Panc1 (cell line): ENCODE measurements at regions not wholly inside any gene's neighbourhood (a gene's known extent, or its start where the extent isn't known, plus 50 kb on each side); places are given as distances from the start of the nearest gene placed in this dataset.

Experiments
- ATAC-seq: fragments of 200-7000 bp; cut with Tn5 transposase; 2 replicates; pipeline ENCODE4 v1.9.1; 2020; ENCODE audit warnings: mild to moderate bottlenecking, moderate library complexity
- BruUV-seq: library from RNA; stranded (reverse); fragments of 400-500 nt; replicated peaks from 2 replicates; lab custom pipeline; 2021; lab: Mats Ljungman, UMichigan
- CTCF ChIA-PET: fragments of 300-600 bp; sonication (Branson Sonifier 250); formaldehyde crosslinking; loops from one replicate; lab custom pipeline; 2022; ENCODE audit warnings: antibody characterized with exemption; lab: Charles Lee
- POLR2A ChIA-PET: fragments of 300-600 bp; sonication (Branson Sonifier 250); formaldehyde crosslinking; loops from one replicate; lab custom pipeline; 2022; ENCODE audit warnings: antibody characterized with exemption; lab: Charles Lee
- DNase-seq: peaks from one replicate; pipeline ENCODE4 v3.0.0-alpha.2; 2010; ENCODE audit warnings: low read depth, low spot score
- H3K27ac ChIP-seq: 2 replicates; pipeline ENCODE4 v1.5.1; 2011; ENCODE audit warnings: mild to moderate bottlenecking, low read length, inconsistent platforms
- H3K27me3 ChIP-seq: fragments of 200-500 bp; sonication (Bioruptor generic); 2 replicates; pipeline ENCODE4 v1.6.0; 2014; ENCODE audit warnings: low read length, inconsistent platforms; ENCODE audit not compliant: control insufficient read depth, insufficient read depth
- H3K36me3 ChIP-seq: fragments of 200-500 bp; sonication (Bioruptor generic); 2 replicates; pipeline ENCODE4 v1.5.1; 2014; ENCODE audit warnings: inconsistent platforms, mild to moderate bottlenecking, low read length, moderate library complexity; ENCODE audit not compliant: control insufficient read depth, insufficient read depth
- H3K4me1 ChIP-seq: 2 replicates; pipeline ENCODE4 v1.5.1; 2011; ENCODE audit warnings: inconsistent platforms, mild to moderate bottlenecking, low read length, moderate library complexity; ENCODE audit not compliant: control insufficient read depth, insufficient read depth
- H3K4me3 ChIP-seq, 2 experiments: 2 replicates each; pipeline ENCODE4 v1.5.1; 2011 to 2012; ENCODE audit warnings: low read depth in 2 of 2, low read length in 2 of 2, mild to moderate bottlenecking in 2 of 2, inconsistent platforms in 1 of 2, moderate library complexity in 1 of 2
- H3K9me3 ChIP-seq: fragments of 200-500 bp; sonication (Bioruptor generic); 2 replicates; pipeline ENCODE4 v1.5.1; 2014; ENCODE audit warnings: low read depth, mild to moderate bottlenecking, inconsistent platforms, low read length, moderate library complexity; ENCODE audit not compliant: control insufficient read depth, insufficient read depth
- POLR2AphosphoS5 ChIP-seq: IDR thresholded peaks from 2 replicates; pipeline ENCODE4 v1.6.1; 2012; ENCODE audit warnings: mild to moderate bottlenecking, low read depth, low read length, moderate library complexity
- SIN3A ChIP-seq: IDR thresholded peaks from 2 replicates; pipeline ENCODE4 v1.6.1; 2012; ENCODE audit warnings: low read depth, mild to moderate bottlenecking, low read length, moderate library complexity, borderline replicate concordance; ENCODE audit not compliant: insufficient read depth
- TCF7L2 ChIP-seq: IDR thresholded peaks from 2 replicates; pipeline ENCODE4 v1.6.1; 2011; ENCODE audit warnings: mild to moderate bottlenecking, low read depth, low read length, inconsistent platforms
- in situ Hi-C: cut with HindIII; loops from 2 replicates; pipeline ENCODE4 v1.10.0; 2016; ENCODE audit warnings: low sequenced_read_pairs, low pct_unique_long_range_greater_than_20kb
- intact Hi-C: fragments of 100-400 bp; cut with micrococcal nuclease; formaldehyde crosslinking; loops from one replicate; pipeline ENCODE4 v1.10.0; 2022; ENCODE audit not compliant: unreplicated experiment
- TF ChIP-seq, protein P1 (sequence below): fragments of 450-650 bp; IDR thresholded peaks from 2 replicates; pipeline ENCODE4 v1.5.1; 2017; ENCODE audit warnings: mild to moderate bottlenecking
- TF ChIP-seq, protein P2 (sequence below), 2 experiments: IDR thresholded peaks; 2 replicates each; pipeline ENCODE4 v1.6.1; 2011 to 2012; ENCODE audit warnings: low read depth in 2 of 2, control low read depth in 1 of 2, low read length in 1 of 2, mild to moderate bottlenecking in 1 of 2, moderate library complexity in 1 of 2; ENCODE audit not compliant: insufficient read depth in 1 of 2

DNA sequence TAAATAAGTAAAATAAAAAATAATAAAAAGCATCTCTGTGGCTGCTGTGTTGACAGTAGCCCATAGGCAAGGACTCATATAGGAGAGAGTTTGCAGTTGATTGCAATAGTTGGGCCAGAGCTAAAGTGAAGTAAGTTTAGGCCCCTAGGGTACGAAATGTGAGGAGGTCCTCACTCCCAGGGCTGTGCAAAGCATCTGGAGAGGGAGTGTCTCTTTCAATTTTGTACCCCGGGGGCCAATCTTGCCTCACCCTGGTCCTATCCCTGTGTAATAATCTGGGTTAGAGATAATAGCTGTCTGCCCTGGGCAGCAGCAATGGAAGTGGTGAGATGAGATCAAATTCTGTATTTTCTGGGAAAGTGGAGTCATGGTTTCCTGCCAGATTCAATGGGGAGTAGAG is 365.7 kb downstream of the GATA3 start:
- DNase-seq = no peak
- no peak overlapping the region for H3K4me3 ChIP-seq
- no peak overlapping the region for H3K27ac ChIP-seq
- no peaks in the 10 kb centered on the region for H3K36me3 ChIP-seq
- TF ChIP-seq, protein P1, sequence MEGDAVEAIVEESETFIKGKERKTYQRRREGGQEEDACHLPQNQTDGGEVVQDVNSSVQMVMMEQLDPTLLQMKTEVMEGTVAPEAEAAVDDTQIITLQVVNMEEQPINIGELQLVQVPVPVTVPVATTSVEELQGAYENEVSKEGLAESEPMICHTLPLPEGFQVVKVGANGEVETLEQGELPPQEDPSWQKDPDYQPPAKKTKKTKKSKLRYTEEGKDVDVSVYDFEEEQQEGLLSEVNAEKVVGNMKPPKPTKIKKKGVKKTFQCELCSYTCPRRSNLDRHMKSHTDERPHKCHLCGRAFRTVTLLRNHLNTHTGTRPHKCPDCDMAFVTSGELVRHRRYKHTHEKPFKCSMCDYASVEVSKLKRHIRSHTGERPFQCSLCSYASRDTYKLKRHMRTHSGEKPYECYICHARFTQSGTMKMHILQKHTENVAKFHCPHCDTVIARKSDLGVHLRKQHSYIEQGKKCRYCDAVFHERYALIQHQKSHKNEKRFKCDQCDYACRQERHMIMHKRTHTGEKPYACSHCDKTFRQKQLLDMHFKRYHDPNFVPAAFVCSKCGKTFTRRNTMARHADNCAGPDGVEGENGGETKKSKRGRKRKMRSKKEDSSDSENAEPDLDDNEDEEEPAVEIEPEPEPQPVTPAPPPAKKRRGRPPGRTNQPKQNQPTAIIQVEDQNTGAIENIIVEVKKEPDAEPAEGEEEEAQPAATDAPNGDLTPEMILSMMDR = no peak
- no peak for TF ChIP-seq SIN3A
- no peak for TF ChIP-seq TCF7L2
- no peak for TF ChIP-seq POLR2AphosphoS5
- TF ChIP-seq, protein P2, sequence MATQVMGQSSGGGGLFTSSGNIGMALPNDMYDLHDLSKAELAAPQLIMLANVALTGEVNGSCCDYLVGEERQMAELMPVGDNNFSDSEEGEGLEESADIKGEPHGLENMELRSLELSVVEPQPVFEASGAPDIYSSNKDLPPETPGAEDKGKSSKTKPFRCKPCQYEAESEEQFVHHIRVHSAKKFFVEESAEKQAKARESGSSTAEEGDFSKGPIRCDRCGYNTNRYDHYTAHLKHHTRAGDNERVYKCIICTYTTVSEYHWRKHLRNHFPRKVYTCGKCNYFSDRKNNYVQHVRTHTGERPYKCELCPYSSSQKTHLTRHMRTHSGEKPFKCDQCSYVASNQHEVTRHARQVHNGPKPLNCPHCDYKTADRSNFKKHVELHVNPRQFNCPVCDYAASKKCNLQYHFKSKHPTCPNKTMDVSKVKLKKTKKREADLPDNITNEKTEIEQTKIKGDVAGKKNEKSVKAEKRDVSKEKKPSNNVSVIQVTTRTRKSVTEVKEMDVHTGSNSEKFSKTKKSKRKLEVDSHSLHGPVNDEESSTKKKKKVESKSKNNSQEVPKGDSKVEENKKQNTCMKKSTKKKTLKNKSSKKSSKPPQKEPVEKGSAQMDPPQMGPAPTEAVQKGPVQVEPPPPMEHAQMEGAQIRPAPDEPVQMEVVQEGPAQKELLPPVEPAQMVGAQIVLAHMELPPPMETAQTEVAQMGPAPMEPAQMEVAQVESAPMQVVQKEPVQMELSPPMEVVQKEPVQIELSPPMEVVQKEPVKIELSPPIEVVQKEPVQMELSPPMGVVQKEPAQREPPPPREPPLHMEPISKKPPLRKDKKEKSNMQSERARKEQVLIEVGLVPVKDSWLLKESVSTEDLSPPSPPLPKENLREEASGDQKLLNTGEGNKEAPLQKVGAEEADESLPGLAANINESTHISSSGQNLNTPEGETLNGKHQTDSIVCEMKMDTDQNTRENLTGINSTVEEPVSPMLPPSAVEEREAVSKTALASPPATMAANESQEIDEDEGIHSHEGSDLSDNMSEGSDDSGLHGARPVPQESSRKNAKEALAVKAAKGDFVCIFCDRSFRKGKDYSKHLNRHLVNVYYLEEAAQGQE (IDR thresholded peaks at IDR 0.05; ENCODE audit: insufficient read depth in 1 of 2, low read depth in 2 of 2, low read length in 1 of 2) = no peak
- in situ Hi-C loops = no loop called here
- no peaks in the 10 kb centered on the region for H3K9me3 ChIP-seq
- no TSS peak for BruUV-seq
- ATAC-seq = no peak
- POLR2A ChIA-PET = interaction anchor here (0.6 kb wide), 1 partner anchor 51 kb away, joined by 13 read pairs; no protein-coding TSS in a partner anchor
- intact Hi-C loops = no loop called here
- H3K4me1 ChIP-seq = no peaks in the 10 kb centered on the region
- H3K27me3 ChIP-seq = no peaks in the 10 kb centered on the region
- CTCF ChIA-PET = no interaction called here

DNA sequence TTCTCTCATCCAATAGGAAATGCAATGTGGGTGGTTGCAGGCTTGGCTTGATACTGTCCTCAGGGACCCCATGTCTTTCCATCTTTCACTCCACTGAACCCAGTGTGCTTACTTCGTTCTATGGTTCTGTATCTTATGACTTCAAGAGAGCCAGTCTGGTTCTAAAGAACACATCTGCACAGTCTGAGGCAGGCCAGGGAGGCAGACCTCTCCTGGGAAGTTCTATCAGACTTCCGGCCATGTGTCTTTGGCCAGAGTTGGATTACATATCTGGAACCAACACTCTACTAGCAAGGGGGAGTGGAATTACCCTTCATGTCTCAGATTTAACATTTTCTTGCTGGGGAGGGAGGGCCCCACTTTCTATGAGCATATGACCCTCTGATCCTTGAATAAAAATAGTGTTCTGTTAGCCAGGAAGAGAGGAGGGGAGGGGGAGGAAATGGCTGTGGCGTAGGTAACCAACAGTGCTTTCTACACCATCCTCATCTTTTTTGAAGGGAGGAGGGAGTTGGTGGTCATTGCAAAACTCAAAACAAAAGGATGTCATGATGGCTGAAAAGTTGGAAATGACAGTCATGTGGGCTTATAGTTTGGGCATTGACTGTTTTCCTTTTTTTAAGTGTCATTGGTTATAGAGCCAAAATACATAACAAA is 370.2 kb downstream of the GATA3 start:
- Histone ChIP-seq H3K36me3 (no peaks in the 10 kb centered on the region), H3K4me3 (no peak overlapping the region), H3K4me1 (no peaks in the 10 kb centered on the region), H3K27ac (no peak overlapping the region), H3K9me3 (no peaks in the 10 kb centered on the region), H3K27me3 (no peaks in the 10 kb centered on the region)
- CTCF ChIA-PET = no interaction called here
- intact Hi-C loops (no loop called here), in situ Hi-C loops (no loop called here)
- DNase-seq (no peak), ATAC-seq (no peak)
- TF ChIP-seq TCF7L2 (no peak), SIN3A (no peak), POLR2AphosphoS5 (no peak)
- TF ChIP-seq, protein P2 (IDR thresholded peaks at IDR 0.05; ENCODE audit: insufficient read depth in 1 of 2, low read depth in 2 of 2, low read length in 1 of 2) = no peak
- TF ChIP-seq, protein P1 = no peak
- BruUV-seq = no TSS peak
- POLR2A ChIA-PET = no interaction called here
